WI38 (cell line): ENCODE measurements at regions not wholly inside any gene's neighbourhood (a gene's known extent, or its start where the extent isn't known, plus 50 kb on each side); places are given as distances from the start of the nearest gene placed in this dataset.

Experiments used
- H3K4me3 ChIP-seq: 2 replicates; pipeline ENCODE4 v1.5.1; 2011; ENCODE audit warnings: low read depth, mild to moderate bottlenecking, control low read depth, low read length
- TF ChIP-seq, protein P1 (sequence below): IDR thresholded peaks from 2 replicates; pipeline ENCODE4 v1.5.1; 2012; ENCODE audit warnings: low read depth, mild to moderate bottlenecking, control low read depth, low read length

DNA sequence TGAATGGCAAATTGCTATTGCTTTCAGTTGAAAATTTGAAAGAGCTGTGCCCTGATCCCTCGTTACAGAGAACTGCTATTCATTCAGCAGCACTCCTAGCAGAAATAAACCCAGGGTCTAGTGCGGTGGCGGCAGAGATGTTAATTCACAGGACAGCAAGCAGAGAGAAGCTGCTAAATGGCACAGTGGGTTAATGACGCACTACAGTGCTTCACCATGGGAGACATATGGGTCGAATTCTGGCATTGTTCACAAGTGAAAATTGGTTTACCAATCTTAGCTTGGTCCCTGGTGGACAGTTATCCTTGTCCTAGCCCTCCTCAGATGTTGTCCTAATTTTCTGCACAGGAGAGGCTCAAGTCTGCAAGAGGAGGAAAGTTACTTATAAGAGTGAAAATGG lies 807.4 kb downstream of the TLE1 start:
- TF ChIP-seq, protein P1, sequence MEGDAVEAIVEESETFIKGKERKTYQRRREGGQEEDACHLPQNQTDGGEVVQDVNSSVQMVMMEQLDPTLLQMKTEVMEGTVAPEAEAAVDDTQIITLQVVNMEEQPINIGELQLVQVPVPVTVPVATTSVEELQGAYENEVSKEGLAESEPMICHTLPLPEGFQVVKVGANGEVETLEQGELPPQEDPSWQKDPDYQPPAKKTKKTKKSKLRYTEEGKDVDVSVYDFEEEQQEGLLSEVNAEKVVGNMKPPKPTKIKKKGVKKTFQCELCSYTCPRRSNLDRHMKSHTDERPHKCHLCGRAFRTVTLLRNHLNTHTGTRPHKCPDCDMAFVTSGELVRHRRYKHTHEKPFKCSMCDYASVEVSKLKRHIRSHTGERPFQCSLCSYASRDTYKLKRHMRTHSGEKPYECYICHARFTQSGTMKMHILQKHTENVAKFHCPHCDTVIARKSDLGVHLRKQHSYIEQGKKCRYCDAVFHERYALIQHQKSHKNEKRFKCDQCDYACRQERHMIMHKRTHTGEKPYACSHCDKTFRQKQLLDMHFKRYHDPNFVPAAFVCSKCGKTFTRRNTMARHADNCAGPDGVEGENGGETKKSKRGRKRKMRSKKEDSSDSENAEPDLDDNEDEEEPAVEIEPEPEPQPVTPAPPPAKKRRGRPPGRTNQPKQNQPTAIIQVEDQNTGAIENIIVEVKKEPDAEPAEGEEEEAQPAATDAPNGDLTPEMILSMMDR = no peak
- H3K4me3 ChIP-seq = no peak overlapping the region

DNA sequence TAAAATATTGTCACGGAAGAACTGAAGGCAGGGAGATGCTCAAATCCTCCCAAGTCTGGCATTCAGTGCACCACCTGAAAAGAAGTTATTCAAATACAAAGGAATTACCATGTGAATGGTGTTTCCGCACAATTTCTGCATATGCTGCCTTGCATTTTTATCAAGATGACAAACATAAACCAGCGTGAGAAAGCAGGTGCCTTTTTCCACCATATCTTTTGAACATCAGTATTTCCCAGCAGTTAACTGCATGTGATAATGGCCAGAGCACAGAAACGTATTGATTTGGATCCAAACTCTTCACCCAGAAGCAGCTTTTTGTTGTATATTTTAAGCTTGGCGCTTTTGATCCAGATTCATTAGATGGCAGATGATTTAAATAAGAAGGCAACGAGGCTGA lies 808.0 kb downstream of the TLE1 start:
- TF ChIP-seq, protein P1 = no peak
- H3K4me3 ChIP-seq = no peak overlapping the region

DNA sequence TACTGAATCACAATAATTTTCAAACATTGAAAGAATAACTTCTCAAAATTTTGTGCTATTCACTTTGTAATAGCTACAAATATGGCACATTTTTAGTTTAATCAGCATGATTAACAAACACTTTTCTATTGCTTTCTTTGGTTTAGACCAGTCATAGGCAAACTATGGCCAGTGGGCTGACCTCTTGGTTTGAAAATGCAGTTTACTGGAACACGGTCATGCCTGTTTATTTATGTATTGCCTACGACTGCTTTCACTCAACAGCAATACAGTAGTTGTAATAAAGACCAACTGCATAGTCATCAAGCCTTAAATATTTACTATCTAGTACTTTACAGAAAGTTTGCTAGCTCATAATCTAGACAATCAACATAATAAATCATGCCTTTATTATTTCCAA lies 810.8 kb downstream of the TLE1 start:
- TF ChIP-seq, protein P1 = no peak
- no peak overlapping the region for H3K4me3 ChIP-seq

DNA sequence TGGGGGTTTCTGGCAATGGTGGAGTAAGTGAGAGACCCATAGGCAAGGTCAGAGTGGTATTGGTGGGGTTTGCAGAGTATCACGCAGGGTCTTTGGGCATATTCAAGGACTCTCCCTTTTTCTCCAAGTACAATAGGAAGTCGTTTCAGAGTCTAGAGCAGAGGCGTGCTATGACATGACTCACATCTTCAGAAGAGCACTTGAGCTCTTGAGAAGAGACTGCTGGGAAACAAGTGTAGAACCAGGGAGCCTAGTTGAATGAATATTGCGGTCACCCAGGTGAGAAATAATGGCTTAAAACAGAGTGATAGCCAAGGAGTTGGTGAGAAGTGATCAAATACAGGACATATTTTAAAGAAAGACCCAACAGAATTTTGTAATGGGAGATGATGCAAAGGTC lies 813.4 kb downstream of the TLE1 start:
- TF ChIP-seq, protein P1 = no peak
- H3K4me3 ChIP-seq = no peak overlapping the region

DNA sequence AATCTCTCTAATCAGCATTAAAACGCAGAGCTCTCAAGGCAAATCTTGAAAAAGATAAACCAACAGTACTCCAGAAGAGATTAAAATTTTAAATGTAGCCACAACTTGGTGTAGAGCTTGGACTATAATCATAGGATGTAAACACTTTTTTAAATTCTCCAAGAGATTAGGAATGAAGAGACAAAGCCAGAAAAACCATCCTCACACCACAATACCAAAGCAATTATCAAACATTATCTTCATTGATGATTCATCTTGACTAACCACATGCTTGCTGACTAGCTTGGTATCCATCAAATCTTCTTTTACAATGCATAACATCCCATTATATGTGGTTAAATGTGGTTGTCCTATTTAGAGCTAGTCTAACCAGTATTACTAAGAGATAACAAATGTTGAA lies 815.1 kb downstream of the TLE1 start:
- TF ChIP-seq, protein P1 = no peak
- no peak overlapping the region for H3K4me3 ChIP-seq

DNA sequence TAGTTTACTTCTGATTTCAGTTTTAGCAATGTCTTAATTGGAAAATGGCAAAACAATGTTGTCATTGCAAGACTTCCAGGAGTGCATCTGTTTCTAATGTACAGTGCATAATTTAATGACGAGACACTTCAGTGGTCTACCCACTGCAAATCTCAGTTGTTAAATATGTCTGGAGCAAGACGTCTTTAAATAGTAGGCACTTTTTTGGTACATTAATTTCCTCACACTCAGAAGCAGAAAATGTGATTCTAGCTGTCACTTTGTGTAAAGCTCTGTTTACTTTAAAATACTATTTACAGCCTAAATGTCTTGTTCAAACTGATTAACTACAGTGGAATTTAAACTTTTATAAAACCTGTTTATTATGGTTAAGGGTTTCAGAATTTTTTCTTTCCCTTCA lies 815.5 kb downstream of the TLE1 start:
- TF ChIP-seq, protein P1 = no peak
- H3K4me3 ChIP-seq = no peak overlapping the region

DNA sequence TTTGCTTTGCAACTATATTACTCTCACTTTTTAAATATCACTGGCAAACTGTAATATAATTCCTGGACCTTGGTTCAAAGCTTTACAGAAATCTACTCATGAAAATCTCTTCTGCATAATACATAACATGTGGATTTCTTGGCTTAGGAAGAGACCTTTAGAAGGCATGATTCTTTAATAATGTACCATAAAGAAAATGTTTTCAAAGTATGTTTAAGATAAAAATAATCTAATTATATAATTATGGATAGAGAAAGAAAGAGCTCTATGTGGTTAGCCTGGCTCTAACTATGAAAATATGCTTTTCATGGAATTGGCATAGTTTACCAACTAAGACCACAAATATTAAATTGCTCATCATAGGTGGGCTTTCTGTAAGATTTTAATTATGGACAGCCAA lies 817.8 kb downstream of the TLE1 start:
- no peak overlapping the region for H3K4me3 ChIP-seq
- TF ChIP-seq, protein P1 = no peak
